ENCODE measurements at regions not wholly inside any gene's neighbourhood (a gene's known extent, or its start where the extent isn't known, plus 50 kb on each side); places are given as distances from the start of the nearest gene placed in this dataset.

DNA sequence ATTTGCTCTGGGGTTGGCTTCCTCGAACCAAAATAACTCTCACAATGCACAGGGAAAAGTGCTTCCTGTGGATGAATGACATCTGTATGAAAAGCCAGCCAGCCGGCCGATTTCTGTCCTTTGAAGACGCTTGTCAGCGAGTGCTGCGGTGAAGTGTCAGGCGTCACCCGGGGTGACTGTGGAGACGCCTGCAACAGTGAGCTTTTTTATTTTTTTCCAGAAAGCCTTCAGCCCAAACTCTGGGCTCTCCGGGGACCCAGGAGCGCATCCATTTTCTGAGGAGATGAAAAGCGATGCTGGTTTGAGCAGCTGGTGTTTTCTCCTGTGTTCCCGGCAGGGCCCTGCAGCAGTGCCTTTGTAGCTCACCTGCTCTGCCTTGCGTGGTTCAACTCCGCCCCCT is 147.9 kb upstream of the MYL2 start:
- TF ChIP-seq EZH2 (IDR thresholded peaks at IDR 0.05; ENCODE audit: borderline replicate concordance, insufficient read depth, low read length, poor library complexity, severe bottlenecking) = no peak
- TF ChIP-seq, protein P1, sequence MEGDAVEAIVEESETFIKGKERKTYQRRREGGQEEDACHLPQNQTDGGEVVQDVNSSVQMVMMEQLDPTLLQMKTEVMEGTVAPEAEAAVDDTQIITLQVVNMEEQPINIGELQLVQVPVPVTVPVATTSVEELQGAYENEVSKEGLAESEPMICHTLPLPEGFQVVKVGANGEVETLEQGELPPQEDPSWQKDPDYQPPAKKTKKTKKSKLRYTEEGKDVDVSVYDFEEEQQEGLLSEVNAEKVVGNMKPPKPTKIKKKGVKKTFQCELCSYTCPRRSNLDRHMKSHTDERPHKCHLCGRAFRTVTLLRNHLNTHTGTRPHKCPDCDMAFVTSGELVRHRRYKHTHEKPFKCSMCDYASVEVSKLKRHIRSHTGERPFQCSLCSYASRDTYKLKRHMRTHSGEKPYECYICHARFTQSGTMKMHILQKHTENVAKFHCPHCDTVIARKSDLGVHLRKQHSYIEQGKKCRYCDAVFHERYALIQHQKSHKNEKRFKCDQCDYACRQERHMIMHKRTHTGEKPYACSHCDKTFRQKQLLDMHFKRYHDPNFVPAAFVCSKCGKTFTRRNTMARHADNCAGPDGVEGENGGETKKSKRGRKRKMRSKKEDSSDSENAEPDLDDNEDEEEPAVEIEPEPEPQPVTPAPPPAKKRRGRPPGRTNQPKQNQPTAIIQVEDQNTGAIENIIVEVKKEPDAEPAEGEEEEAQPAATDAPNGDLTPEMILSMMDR (IDR thresholded peaks at IDR 0.05; ENCODE audit: poor library complexity, severe bottlenecking) = peak; percentile 6
- TF ChIP-seq MXI1 (conservative IDR thresholded peaks at IDR 0.05; ENCODE audit: poor library complexity, severe bottlenecking) = no peak
- TF ChIP-seq, protein P2, sequence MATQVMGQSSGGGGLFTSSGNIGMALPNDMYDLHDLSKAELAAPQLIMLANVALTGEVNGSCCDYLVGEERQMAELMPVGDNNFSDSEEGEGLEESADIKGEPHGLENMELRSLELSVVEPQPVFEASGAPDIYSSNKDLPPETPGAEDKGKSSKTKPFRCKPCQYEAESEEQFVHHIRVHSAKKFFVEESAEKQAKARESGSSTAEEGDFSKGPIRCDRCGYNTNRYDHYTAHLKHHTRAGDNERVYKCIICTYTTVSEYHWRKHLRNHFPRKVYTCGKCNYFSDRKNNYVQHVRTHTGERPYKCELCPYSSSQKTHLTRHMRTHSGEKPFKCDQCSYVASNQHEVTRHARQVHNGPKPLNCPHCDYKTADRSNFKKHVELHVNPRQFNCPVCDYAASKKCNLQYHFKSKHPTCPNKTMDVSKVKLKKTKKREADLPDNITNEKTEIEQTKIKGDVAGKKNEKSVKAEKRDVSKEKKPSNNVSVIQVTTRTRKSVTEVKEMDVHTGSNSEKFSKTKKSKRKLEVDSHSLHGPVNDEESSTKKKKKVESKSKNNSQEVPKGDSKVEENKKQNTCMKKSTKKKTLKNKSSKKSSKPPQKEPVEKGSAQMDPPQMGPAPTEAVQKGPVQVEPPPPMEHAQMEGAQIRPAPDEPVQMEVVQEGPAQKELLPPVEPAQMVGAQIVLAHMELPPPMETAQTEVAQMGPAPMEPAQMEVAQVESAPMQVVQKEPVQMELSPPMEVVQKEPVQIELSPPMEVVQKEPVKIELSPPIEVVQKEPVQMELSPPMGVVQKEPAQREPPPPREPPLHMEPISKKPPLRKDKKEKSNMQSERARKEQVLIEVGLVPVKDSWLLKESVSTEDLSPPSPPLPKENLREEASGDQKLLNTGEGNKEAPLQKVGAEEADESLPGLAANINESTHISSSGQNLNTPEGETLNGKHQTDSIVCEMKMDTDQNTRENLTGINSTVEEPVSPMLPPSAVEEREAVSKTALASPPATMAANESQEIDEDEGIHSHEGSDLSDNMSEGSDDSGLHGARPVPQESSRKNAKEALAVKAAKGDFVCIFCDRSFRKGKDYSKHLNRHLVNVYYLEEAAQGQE (IDR thresholded peaks at IDR 0.05; ENCODE audit: borderline replicate concordance) = peak; percentile 29
- TF ChIP-seq EP300 (conservative IDR thresholded peaks at IDR 0.05; ENCODE audit: poor library complexity, severe bottlenecking) = peak; percentile 65
